ENCODE measurements at regions not wholly inside any gene's neighbourhood (a gene's known extent, or its start where the extent isn't known, plus 50 kb on each side); places are given as distances from the start of the nearest gene placed in this dataset.

GRCh38 chr17:68804777-68805520, 150.2 kb downstream of the ABCA8 start:
- Histone ChIP-seq H3K27me3 (no peaks in the 10 kb centered on the region), H3K4me3 (no peak overlapping the region), H3K36me3 (no peaks in the 10 kb centered on the region), H3K27ac (no peak overlapping the region), H3K9me3 (no peaks in the 10 kb centered on the region), H3K4me1 (no peaks in the 10 kb centered on the region)
- DNase-seq = no peak
- TF ChIP-seq EP300 (IDR thresholded peaks at IDR 0.05) (no peak), POLR2A (IDR thresholded peaks at IDR 0.05) (no peak), POLR2AphosphoS5 (IDR thresholded peaks at IDR 0.05) (no peak), CTCF (IDR thresholded peaks at IDR 0.05) (no peak)
- 83 to 96% (median 92%) methylated on average over 1 of the region's 1 CpG for WGBS, 5 donors
- intact Hi-C loops (cut with DNase I; ENCODE audit: low total_unique reads) = no loop called here

- H3K4me1 ChIP-seq = no peaks in the 10 kb centered on the region
- 51 to 73% (median 68%) methylated on average over 4 of the region's 4 CpGs for WGBS, 5 donors
- no peaks in the 10 kb centered on the region for H3K36me3 ChIP-seq
- TF ChIP-seq POLR2A (IDR thresholded peaks at IDR 0.05) = no peak
- no peak for TF ChIP-seq POLR2AphosphoS5 (IDR thresholded peaks at IDR 0.05)
- TF ChIP-seq EP300 (IDR thresholded peaks at IDR 0.05) = no peak
- no peak for DNase-seq
- no peaks in the 10 kb centered on the region for H3K9me3 ChIP-seq
- H3K27ac ChIP-seq = no peak overlapping the region
- intact Hi-C loops (cut with DNase I; ENCODE audit: low total_unique reads) = no loop called here
- no peak overlapping the region for H3K4me3 ChIP-seq
- no peaks in the 10 kb centered on the region for H3K27me3 ChIP-seq
These were observed 151.8 kb downstream of the ABCA8 start for GRCh38 chr17:68803164-68803929.

- Histone ChIP-seq H3K36me3 (no peaks in the 10 kb centered on the region), H3K4me3 (no peak overlapping the region), H3K27me3 (no peaks in the 10 kb centered on the region), H3K27ac (no peak overlapping the region), H3K9me3 (no peaks in the 10 kb centered on the region), H3K4me1 (no peaks in the 10 kb centered on the region)
- WGBS, 5 donors = 87 to 91% (median 90%) methylated on average over 9 of the region's 9 CpGs
- no peak for TF ChIP-seq EP300 (IDR thresholded peaks at IDR 0.05)
- TF ChIP-seq POLR2AphosphoS5 (IDR thresholded peaks at IDR 0.05) = no peak
- no peak for TF ChIP-seq POLR2A (IDR thresholded peaks at IDR 0.05)
- TF ChIP-seq CTCF (IDR thresholded peaks at IDR 0.05) = no peak
- DNase-seq = no peak
- intact Hi-C loops (cut with DNase I; ENCODE audit: low total_unique reads) = no loop called here
These were observed 153.6 kb downstream of the ABCA8 start for GRCh38 chr17:68801335-68802247.

GRCh38 chr17:68800751-68801150, 154.4 kb downstream of the ABCA8 start:
- Histone ChIP-seq H3K36me3 (no peaks in the 10 kb centered on the region), H3K4me3 (no peak overlapping the region), H3K4me1 (no peaks in the 10 kb centered on the region), H3K27me3 (no peaks in the 10 kb centered on the region), H3K27ac (no peak overlapping the region), H3K9me3 (no peaks in the 10 kb centered on the region)
- DNase-seq = no peak
- intact Hi-C loops (cut with DNase I; ENCODE audit: low total_unique reads) = no loop called here
- TF ChIP-seq POLR2AphosphoS5 (IDR thresholded peaks at IDR 0.05) (no peak), CTCF (IDR thresholded peaks at IDR 0.05) (no peak), EP300 (IDR thresholded peaks at IDR 0.05) (no peak), POLR2A (IDR thresholded peaks at IDR 0.05) (no peak)

All from stomach (tissue), 8 donors.